GM12878 (cell line): ENCODE measurements at regions not wholly inside any gene's neighbourhood (a gene's known extent, or its start where the extent isn't known, plus 50 kb on each side); places are given as distances from the start of the nearest gene placed in this dataset.

Experiments
- ATAC-seq: fragments of 200-7000 bp; cut with Tn5 transposase; 3 replicates; pipeline ENCODE4 v1.9.1; 2020; ENCODE audit warnings: mild to moderate bottlenecking, moderate library complexity
- BruUV-seq: library from RNA; stranded (reverse); fragments of 400-500 nt; replicated peaks from 2 replicates; lab custom pipeline; 2021; lab: Mats Ljungman, UMichigan
- CTCF ChIA-PET: fragments of 300-600 bp; sonication (Branson Sonifier 250); formaldehyde crosslinking; extraction: SDS; loops from one replicate; lab custom pipeline; 2021; ENCODE audit warnings: inconsistent platforms; lab: Yijun Ruan, JAX
- POLR2A ChIA-PET: fragments of 350-600 bp; formaldehyde crosslinking; extraction: SDS; loops from one replicate; lab custom pipeline; 2021; ENCODE audit warnings: inconsistent platforms; lab: Charles Lee
- RAD21 ChIA-PET: fragments of 300-600 bp; sonication (Branson Sonifier 250); formaldehyde crosslinking; loops from one replicate; lab custom pipeline; 2023; ENCODE audit warnings: antibody characterized with exemption; ENCODE audit not compliant: unreplicated experiment; lab: Charles Lee
- SMC1A ChIA-PET: fragments of 300-600 bp; sonication (Branson Sonifier 250); formaldehyde crosslinking; loops from one replicate; lab custom pipeline; 2023; ENCODE audit not compliant: unreplicated experiment, uncharacterized antibody; lab: Charles Lee
- DNase-seq: peaks from one replicate; pipeline ENCODE4 v3.0.0-alpha.2; 2011; ENCODE audit warnings: low read depth, low spot score
- FAIRE-seq: peaks from 3 replicates; lab custom pipeline; 2011; peaks lifted over from hg19 to GRCh38; lab: Jason Lieb, UNC
- H2AFZ ChIP-seq: 2 replicates; pipeline ENCODE4 v1.6.0; 2011; ENCODE audit warnings: low read depth, low read length, control low read depth; ENCODE audit not compliant: control insufficient read depth
- H3K27ac ChIP-seq: 2 replicates; pipeline ENCODE4 v1.5.1; 2011; ENCODE audit warnings: control low read depth; ENCODE audit not compliant: control insufficient read depth, insufficient read depth
- H3K27me3 ChIP-seq, 2 experiments: replicated peaks in 1 of 2; 2 replicates each; pipeline versions ENCODE4 v1.6.0 to v1.6.1; 2011; ENCODE audit warnings: low read length in 1 of 2; ENCODE audit not compliant: control insufficient read depth in 2 of 2, insufficient read depth in 2 of 2
- H3K36me3 ChIP-seq, 2 experiments: 2 replicates each; pipeline ENCODE4 v1.5.1; 2011; ENCODE audit warnings: low read length in 1 of 2; ENCODE audit not compliant: control insufficient read depth in 2 of 2, insufficient read depth in 2 of 2
- H3K4me1 ChIP-seq: 2 replicates; pipeline ENCODE4 v1.6.1; 2011; ENCODE audit warnings: mild to moderate bottlenecking, low read length, moderate library complexity, mixed read lengths; ENCODE audit not compliant: control insufficient read depth, insufficient read depth
- H3K4me2 ChIP-seq: 2 replicates; pipeline ENCODE4 v1.6.0; 2011; ENCODE audit warnings: control low read depth; ENCODE audit not compliant: control insufficient read depth, insufficient read depth
- H3K4me3 ChIP-seq: fragments of 200-600 bp; sonication (generic); 2 replicates; pipeline ENCODE4 v1.5.1; 2016
- H3K79me2 ChIP-seq: 2 replicates; pipeline ENCODE4 v1.6.0; 2011; ENCODE audit warnings: low read length; ENCODE audit not compliant: control insufficient read depth, insufficient read depth
- H3K9ac ChIP-seq: 2 replicates; pipeline ENCODE4 v1.8.0; 2011; ENCODE audit warnings: low read length, control low read depth, mixed read lengths; ENCODE audit not compliant: control insufficient read depth, insufficient read depth
- H3K9me3 ChIP-seq: replicated peaks from 3 replicates; pipeline ENCODE4 v1.5.1; 2011; ENCODE audit warnings: mild to moderate bottlenecking, low read length; ENCODE audit not compliant: control insufficient read depth, insufficient read depth
- H4K20me1 ChIP-seq: 2 replicates; pipeline ENCODE4 v1.6.0; 2011; ENCODE audit not compliant: control insufficient read depth, insufficient read depth
- ATF2 ChIP-seq: IDR thresholded peaks from 2 replicates; pipeline ENCODE4 v1.6.1; 2012; ENCODE audit warnings: low read length, inconsistent platforms
- BCL3 ChIP-seq: IDR thresholded peaks from 2 replicates; pipeline ENCODE4 v1.6.1; 2011; ENCODE audit warnings: borderline replicate concordance, low read depth, mild to moderate bottlenecking, moderate library complexity, low read length; ENCODE audit not compliant: insufficient read depth, poor library complexity, severe bottlenecking
- CBFB ChIP-seq: IDR thresholded peaks from 2 replicates; pipeline ENCODE4 v1.6.1; 2016; ENCODE audit warnings: antibody characterized with exemption, low read depth
- CBX5 ChIP-seq: sonication (generic); IDR thresholded peaks from 2 replicates; pipeline ENCODE4 v1.6.1; 2016; ENCODE audit warnings: low read depth, moderate library complexity, mild to moderate bottlenecking, inconsistent platforms
- CEBPB ChIP-seq, 2 experiments: fragments of 150-350 bp in 1 of 2; IDR thresholded peaks; 2 replicates each; pipeline ENCODE4 v1.6.1; 2012 to 2014; ENCODE audit warnings: low read depth in 2 of 2, low read length in 2 of 2, borderline replicate concordance in 1 of 2, inconsistent platforms in 1 of 2
- CHD4 ChIP-seq: fragments of 200-600 bp; sonication (generic); IDR thresholded peaks from 2 replicates; pipeline ENCODE4 v1.6.1; 2016; ENCODE audit warnings: mild to moderate bottlenecking
- MXI1 ChIP-seq: fragments of 150-350 bp; IDR thresholded peaks from 2 replicates; pipeline ENCODE4 v1.6.1; 2011; ENCODE audit warnings: low read depth, mild to moderate bottlenecking, inconsistent platforms, low read length, improper control_type of control experiment
- MYB ChIP-seq: fragments of 150-350 bp; IDR thresholded peaks from 2 replicates; pipeline ENCODE4 v1.6.1; 2014; ENCODE audit warnings: mild to moderate bottlenecking, low read depth, low read length, borderline replicate concordance
- NR2C1 ChIP-seq: fragments of 450-650 bp; IDR thresholded peaks from 2 replicates; pipeline ENCODE4 v1.6.1; 2017; ENCODE audit warnings: antibody characterized with exemption, mild to moderate bottlenecking, moderate library complexity
- NR2C2 ChIP-seq: IDR thresholded peaks from 2 replicates; pipeline ENCODE4 v1.6.1; 2011; ENCODE audit warnings: borderline replicate concordance, low read depth; ENCODE audit not compliant: control insufficient read depth, insufficient read length
- PBX3 ChIP-seq: IDR thresholded peaks from 2 replicates; pipeline ENCODE4 v1.6.1; 2011; ENCODE audit warnings: mild to moderate bottlenecking, low read depth, low read length, moderate library complexity; ENCODE audit not compliant: insufficient replicate concordance
- SMARCA5 ChIP-seq: fragments of 450-650 bp; IDR thresholded peaks from 2 replicates; pipeline ENCODE4 v1.6.1; 2017; ENCODE audit warnings: mild to moderate bottlenecking
- STAT1 ChIP-seq: fragments of 450-650 bp; conservative IDR thresholded peaks from 2 replicates; pipeline ENCODE4 v1.6.1; 2014; ENCODE audit warnings: antibody characterized with exemption, mild to moderate bottlenecking
- SUPT20H ChIP-seq: IDR thresholded peaks from 2 replicates; pipeline ENCODE4 v1.6.1; 2011; ENCODE audit warnings: low read depth, mild to moderate bottlenecking, low read length, moderate library complexity, borderline replicate concordance; ENCODE audit not compliant: control insufficient read depth
- TCF3 ChIP-seq: IDR thresholded peaks from 2 replicates; pipeline ENCODE4 v1.6.1; 2012; ENCODE audit warnings: low read depth, mild to moderate bottlenecking, low read length, borderline replicate concordance; ENCODE audit not compliant: insufficient read depth
- ZBTB40 ChIP-seq: fragments of 450-650 bp; IDR thresholded peaks from 2 replicates; pipeline ENCODE4 v1.6.1; 2016; ENCODE audit warnings: mild to moderate bottlenecking, moderate library complexity, borderline replicate concordance
- ZNF274 ChIP-seq: IDR thresholded peaks from one replicate; pipeline ENCODE4 v1.8.0; 2011; ENCODE audit not compliant: insufficient read length, insufficient read depth
- ZNF384 ChIP-seq: IDR thresholded peaks from 2 replicates; pipeline ENCODE4 v1.6.1; 2012; ENCODE audit warnings: low read depth, mild to moderate bottlenecking, low read length, improper control_type of control experiment, borderline replicate concordance
- WGBS: methylation state at CpG from one replicate; pipeline ENCODE4 v1.1.6; 2016; ENCODE audit warnings: low lambda C conversion rate; ENCODE audit not compliant: insufficient replicate concordance, insufficient coverage; ENCODE audit errors: missing lambda C conversion rate; 5-methylcytosine and 5-hydroxymethylcytosine counted together
- in situ Hi-C: fragments of 300-500 bp; cut with MboI; formaldehyde crosslinking; loops from 9 replicates; pipeline ENCODE4 v1.14.3; 2018; ENCODE audit warnings: mixed read lengths
- intact Hi-C: fragments of 100-400 bp; cut with micrococcal nuclease; formaldehyde crosslinking; loops from one replicate; pipeline ENCODE4 v1.14.2; 2022; ENCODE audit not compliant: unreplicated experiment

- Histone ChIP-seq H3K9me3 (no peaks in the 10 kb centered on the region), H3K4me3 (no peak overlapping the region), H2AFZ (no peak overlapping the region), H4K20me1 (no peaks in the 10 kb centered on the region), H3K79me2 (no peaks in the 10 kb centered on the region), H3K4me2 (no peak overlapping the region), H3K27ac (no peak overlapping the region), H3K36me3 (no peaks in the 10 kb centered on the region), H3K9ac (no peak overlapping the region), H3K4me1 (no peaks in the 10 kb centered on the region), H3K27me3 (no peaks in the 10 kb centered on the region)
- ChIA-PET SMC1A (no interaction called here), CTCF (no interaction called here), RAD21 (no interaction called here), POLR2A (no interaction called here)
- FAIRE-seq (no peak), ATAC-seq (no peak), DNase-seq (no peak)
- in situ Hi-C loops (no loop called here), intact Hi-C loops (no loop called here)
- no TSS peak for BruUV-seq
- 100% methylated on average over 1 of the region's 1 CpG for WGBS
- TF ChIP-seq CEBPB (IDR thresholded peaks at IDR 0.05; ENCODE audit: borderline replicate concordance in 1 of 2, low read depth in 2 of 2, low read length in 2 of 2) (no peak), PBX3 (no peak), NR2C1 (no peak), MXI1 (no peak), ZNF274 (no peak), CBX5 (no peak), NR2C2 (no peak), ATF2 (no peak), SMARCA5 (no peak), BCL3 (no peak), STAT1 (no peak), TCF3 (no peak), ZNF384 (no peak), MYB (no peak), CHD4 (no peak), SUPT20H (no peak), CBFB (no peak), ZBTB40 (no peak)
Measured at GRCh38 chr5:10106806-10107205, 142.9 kb downstream of the ATPSCKMT start.
